HFF-Myc (cell line): ENCODE measurements at regions not wholly inside any gene's neighbourhood (a gene's known extent, or its start where the extent isn't known, plus 50 kb on each side); places are given as distances from the start of the nearest gene placed in this dataset.

Source experiments
- DNase-seq: peaks from one replicate; pipeline ENCODE4 v3.0.0-alpha.2; 2011; ENCODE audit warnings: low read depth; ENCODE audit errors: extremely low read depth
- H3K4me3 ChIP-seq: replicated peaks from 2 replicates; pipeline ENCODE4 v1.5.1; 2011; ENCODE audit warnings: low read depth, mild to moderate bottlenecking, control low read depth, low read length
- TF ChIP-seq, protein P1 (sequence below): IDR thresholded peaks from 2 replicates; pipeline ENCODE4 v1.5.1; 2012; ENCODE audit warnings: mild to moderate bottlenecking, low read depth, low read length, control low read depth; ENCODE audit errors: missing control alignments

DNA sequence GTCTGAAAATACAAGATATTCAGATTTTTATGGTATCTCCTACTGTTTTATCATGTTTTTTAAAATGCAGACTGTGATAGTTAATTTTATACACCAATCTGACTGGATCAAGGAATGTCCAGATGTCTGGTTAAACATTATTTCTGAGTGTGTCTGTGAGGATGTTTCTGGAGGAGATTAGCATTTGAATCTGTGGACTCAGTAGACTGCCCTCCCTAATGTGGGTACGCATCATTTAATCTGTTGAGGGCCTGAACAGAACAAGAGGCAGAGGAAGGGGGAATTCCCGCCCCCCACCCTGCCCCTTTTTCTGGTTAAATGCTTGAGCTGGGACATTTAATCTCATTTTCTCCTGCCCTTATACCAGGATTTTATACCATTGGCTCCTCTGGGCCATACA lies 72.1 kb downstream of the AVPR1A start:
- no peak for DNase-seq
- TF ChIP-seq, protein P1, sequence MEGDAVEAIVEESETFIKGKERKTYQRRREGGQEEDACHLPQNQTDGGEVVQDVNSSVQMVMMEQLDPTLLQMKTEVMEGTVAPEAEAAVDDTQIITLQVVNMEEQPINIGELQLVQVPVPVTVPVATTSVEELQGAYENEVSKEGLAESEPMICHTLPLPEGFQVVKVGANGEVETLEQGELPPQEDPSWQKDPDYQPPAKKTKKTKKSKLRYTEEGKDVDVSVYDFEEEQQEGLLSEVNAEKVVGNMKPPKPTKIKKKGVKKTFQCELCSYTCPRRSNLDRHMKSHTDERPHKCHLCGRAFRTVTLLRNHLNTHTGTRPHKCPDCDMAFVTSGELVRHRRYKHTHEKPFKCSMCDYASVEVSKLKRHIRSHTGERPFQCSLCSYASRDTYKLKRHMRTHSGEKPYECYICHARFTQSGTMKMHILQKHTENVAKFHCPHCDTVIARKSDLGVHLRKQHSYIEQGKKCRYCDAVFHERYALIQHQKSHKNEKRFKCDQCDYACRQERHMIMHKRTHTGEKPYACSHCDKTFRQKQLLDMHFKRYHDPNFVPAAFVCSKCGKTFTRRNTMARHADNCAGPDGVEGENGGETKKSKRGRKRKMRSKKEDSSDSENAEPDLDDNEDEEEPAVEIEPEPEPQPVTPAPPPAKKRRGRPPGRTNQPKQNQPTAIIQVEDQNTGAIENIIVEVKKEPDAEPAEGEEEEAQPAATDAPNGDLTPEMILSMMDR = no peak
- H3K4me3 ChIP-seq = no peak overlapping the region

DNA sequence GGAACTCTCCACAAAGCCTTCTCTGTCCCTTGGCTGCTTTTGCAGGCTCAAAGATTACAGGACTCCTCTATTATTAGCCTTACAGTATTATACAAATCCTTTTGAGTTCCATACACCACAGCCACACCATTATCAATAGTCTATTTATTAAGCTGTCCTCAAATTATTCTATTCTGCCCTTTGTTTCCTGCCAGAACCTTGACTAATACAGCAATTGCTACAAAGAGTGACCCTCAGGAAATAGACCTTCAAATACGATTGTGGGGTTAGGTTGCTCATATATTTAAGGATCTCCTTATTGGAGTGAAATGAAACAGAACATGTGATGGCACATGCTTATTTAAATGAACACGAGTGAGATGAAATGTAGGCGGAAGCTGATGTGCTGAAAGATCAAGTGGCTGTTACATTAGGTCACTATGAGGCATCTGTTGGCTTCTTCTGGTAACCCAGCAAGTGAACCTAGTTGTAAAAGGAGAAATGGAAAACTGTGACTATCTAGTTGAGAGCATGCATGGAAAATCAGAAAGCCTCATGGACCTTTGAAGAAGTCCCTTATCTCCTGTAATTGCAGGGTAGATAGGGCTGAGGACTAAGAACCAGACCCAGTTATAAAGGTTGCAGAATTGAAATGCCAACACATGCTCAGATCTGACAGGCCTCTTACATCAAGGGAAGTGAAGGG lies 75.5 kb downstream of the AVPR1A start:
- TF ChIP-seq, protein P1 = no peak
- no peak overlapping the region for H3K4me3 ChIP-seq
- no peak for DNase-seq

DNA sequence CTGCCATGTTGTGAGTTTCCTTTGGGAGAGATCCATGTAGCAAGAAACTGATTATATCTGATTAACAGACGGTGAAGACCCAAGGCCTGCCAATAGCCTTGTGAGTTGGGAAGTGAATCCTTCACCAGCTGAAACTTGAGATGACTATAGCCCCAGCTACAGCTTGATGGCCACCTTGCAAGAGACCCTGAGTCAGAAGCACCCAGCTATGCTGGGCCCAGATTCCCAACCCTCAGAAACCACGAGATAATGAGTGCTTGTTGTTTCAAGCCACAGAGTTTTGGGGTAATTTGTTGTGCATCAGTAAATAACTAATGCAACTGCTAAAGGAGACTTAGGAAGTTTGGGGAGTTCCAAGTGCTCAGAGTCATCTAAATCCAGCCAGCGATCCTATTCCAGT lies 80.3 kb downstream of the AVPR1A start:
- H3K4me3 ChIP-seq = no peak overlapping the region
- DNase-seq = no peak
- TF ChIP-seq, protein P1 = no peak

DNA sequence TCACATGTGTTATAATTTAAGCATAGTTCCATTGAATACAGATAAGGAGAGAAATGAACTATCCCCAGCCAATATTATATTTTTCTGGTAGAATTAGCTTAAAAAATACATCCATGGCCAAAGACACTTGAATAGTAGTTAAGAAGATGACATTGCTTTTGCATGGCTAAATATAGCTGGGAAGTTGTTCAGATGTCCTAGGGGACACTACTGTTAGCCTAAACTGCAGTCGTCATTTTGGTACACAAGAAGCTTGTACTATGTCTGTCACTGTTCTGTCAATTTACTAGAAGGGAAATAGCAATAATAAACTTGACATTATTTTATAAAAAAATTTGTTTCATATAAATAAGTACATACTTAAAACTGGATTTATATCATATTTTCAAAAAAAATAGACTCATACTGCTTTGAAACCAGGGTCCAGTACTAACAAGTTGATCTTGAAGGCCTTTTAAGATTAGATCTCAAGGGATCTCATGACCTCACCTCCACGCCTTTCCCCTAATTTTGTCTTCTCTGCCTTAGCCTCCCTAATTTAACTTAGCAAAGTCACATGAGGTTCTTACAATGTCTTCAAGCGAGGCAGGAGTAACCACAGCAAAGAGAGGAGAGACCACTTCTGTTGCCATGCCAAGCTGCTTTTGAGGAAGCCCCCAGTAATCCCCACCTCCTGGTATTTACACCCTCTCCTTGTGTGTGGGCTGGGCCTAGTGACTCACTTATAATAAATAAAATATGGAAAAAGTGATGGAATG lies 81.0 kb downstream of the AVPR1A start:
- TF ChIP-seq, protein P1 = no peak
- no peak overlapping the region for H3K4me3 ChIP-seq
- no peak for DNase-seq

DNA sequence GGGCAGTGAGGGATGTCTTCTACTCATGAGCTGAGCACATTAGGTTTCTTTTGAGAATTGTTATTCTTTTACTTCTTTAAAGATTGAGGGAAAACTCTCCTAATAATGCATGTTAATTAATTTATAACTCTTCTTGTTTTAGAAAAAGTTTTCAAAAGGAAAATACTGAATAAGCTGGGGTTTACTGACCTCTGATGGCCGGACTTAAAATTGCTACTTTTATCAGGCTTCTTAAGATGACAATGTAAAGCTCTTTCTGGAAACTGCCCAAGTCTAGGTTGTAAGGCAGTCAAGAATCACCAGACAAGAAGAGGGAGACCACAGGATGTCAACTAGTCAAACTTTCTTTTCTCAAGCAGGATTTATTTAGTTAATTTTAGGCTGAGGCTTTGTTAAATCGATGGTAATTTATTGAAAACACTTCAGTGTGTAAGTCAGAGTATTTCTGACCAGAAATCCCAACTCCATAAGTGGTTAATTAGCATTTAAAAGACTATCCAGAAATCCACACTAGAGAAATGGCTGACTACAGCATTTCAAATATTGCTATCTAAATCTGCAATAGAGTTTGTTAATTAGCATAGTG lies 82.1 kb downstream of the AVPR1A start:
- TF ChIP-seq, protein P1 = peak; percentile 52
- peak; percentile 61 for DNase-seq
- H3K4me3 ChIP-seq = no peak overlapping the region

DNA sequence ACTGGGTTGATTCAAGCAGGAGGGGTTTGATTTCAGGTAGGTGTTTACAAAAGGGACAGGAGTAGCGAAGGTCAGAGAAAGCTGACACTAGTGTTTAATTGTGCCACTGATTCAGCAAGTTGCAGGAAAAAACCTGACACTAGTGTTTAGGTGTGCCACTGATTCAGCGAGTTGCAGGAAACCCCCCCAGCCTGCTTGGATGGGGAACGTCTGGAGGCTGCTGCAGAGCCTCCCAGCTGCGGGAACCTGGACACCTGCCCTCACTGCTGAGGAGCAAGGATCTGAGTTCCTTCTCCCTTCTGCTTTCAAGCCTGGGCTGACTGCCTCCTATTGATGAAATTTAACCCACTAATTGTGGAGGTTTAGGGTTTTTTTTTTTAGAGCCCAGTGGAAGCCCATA lies 84.2 kb downstream of the AVPR1A start:
- no peak for DNase-seq

More for the DNA sequence above, 84.2 kb downstream of the AVPR1A start:
- TF ChIP-seq, protein P1 = no peak
- H3K4me3 ChIP-seq = no peak overlapping the region
